Spleen (tissue), 11 donors: ENCODE measurements at regions not wholly inside any gene's neighbourhood (a gene's known extent, or its start where the extent isn't known, plus 50 kb on each side); places are given as distances from the start of the nearest gene placed in this dataset.

ENCODE experiments used
- DNase-seq: peaks from one replicate; pipeline ENCODE4 v3.0.0-alpha.2; 2020
- H3K27ac ChIP-seq, 8 donors: fragments of 200-600 bp; sonication (generic) in 7 of 8; 1 replicate in 4 of 8; 2 replicates in 4 of 8; pipeline versions ENCODE4 v1.5.0 to v1.8.0; 2016 to 2021; ENCODE audit warnings: inconsistent platforms in 4 of 8, mild to moderate bottlenecking in 4 of 8, moderate library complexity in 1 of 8
- H3K27me3 ChIP-seq, 7 donors: fragments of 200-600 bp; sonication (generic) in 6 of 7; replicated peaks in 1 of 7; 1 replicate in 4 of 7; 2 replicates in 3 of 7; pipeline versions ENCODE4 v1.5.0 to v1.8.0; 2016 to 2021; ENCODE audit warnings: inconsistent platforms in 3 of 7, mild to moderate bottlenecking in 1 of 7
- H3K36me3 ChIP-seq, 6 donors: fragments of 200-600 bp; sonication (generic) in 5 of 6; 1 replicate in 4 of 6; 2 replicates in 2 of 6; pipeline versions ENCODE4 v1.5.0 to v1.8.0; 2016 to 2021; ENCODE audit warnings: inconsistent platforms in 2 of 6
- H3K4me1 ChIP-seq, 6 donors: fragments of 200-600 bp; sonication (generic) in 5 of 6; 1 replicate in 3 of 6; 2 replicates in 3 of 6; pipeline versions ENCODE4 v1.5.0 to v1.8.0; 2016 to 2021; ENCODE audit warnings: inconsistent platforms in 3 of 6
- H3K4me3 ChIP-seq, 8 donors: fragments of 200-600 bp; sonication (generic) in 7 of 8; 1 replicate in 4 of 8; 2 replicates in 4 of 8; pipeline versions ENCODE4 v1.5.0 to v1.8.0; 2016 to 2021; ENCODE audit warnings: inconsistent platforms in 4 of 8, mild to moderate bottlenecking in 4 of 8, moderate library complexity in 2 of 8
- H3K9me3 ChIP-seq, 8 donors: fragments of 200-600 bp; sonication (generic) in 7 of 8; 1 replicate in 4 of 8; 2 replicates in 4 of 8; pipeline versions ENCODE4 v1.5.0 to v1.8.0; 2016 to 2021; ENCODE audit warnings: inconsistent platforms in 4 of 8
- POLR2A ChIP-seq, 3 donors: fragments of 450-650 bp; IDR thresholded peaks; one replicate each; pipeline ENCODE4 v1.5.1; 2017; ENCODE audit warnings: antibody characterized with exemption in 3 of 3, mild to moderate bottlenecking in 1 of 3
- POLR2AphosphoS5 ChIP-seq, 3 donors: sonication (generic); formaldehyde crosslinking; IDR thresholded peaks; one replicate each; pipeline ENCODE4 v1.5.1; 2017; ENCODE audit warnings: antibody characterized with exemption in 3 of 3
- WGBS, 5 donors: extraction: QIAGEN DNeasy Blood & Tissue Kit in 3 of 5; methylation state at CpG; one replicate each; pipeline versions ENCODE4 v1.1.5 to v1.1.7; 2013 to 2018; 5-methylcytosine and 5-hydroxymethylcytosine counted together
- intact Hi-C: fragments of 100-400 bp; cut with DNase I; formaldehyde crosslinking; loops from one replicate; pipeline ENCODE4 v1.15.0; 2023; ENCODE audit warnings: low total_unique reads
- TF ChIP-seq, protein P1 (sequence below), 11 experiments: fragments of 200-600 bp in 7 of 11; fragments of 450-650 bp in 4 of 11; sonication (generic) in 4 of 11; IDR thresholded peaks in 8 of 11; conservative IDR thresholded peaks in 3 of 11; 1 replicate in 7 of 11; 2 replicates in 4 of 11; pipeline versions ENCODE4 v1.4.0 to v1.8.0; 2016 to 2021; ENCODE audit warnings: antibody characterized with exemption in 11 of 11, inconsistent platforms in 4 of 11, mild to moderate bottlenecking in 1 of 11
- donor health status: healthy with polysubstance abuse.
- donor health status: DM: no; HTN: no; CAD: no; lungs with moderate emphysema.
- donor health status: DM: no; HTN: no; CAD: no.
- donor health status: Bipolar disorder and iron deficiency.
- donor health status: healthy.
- donor health status: DM: no; HTN: no; CAD: no.
- donor health status: DM: yes; HTN: yes; CAD: no.

DNA sequence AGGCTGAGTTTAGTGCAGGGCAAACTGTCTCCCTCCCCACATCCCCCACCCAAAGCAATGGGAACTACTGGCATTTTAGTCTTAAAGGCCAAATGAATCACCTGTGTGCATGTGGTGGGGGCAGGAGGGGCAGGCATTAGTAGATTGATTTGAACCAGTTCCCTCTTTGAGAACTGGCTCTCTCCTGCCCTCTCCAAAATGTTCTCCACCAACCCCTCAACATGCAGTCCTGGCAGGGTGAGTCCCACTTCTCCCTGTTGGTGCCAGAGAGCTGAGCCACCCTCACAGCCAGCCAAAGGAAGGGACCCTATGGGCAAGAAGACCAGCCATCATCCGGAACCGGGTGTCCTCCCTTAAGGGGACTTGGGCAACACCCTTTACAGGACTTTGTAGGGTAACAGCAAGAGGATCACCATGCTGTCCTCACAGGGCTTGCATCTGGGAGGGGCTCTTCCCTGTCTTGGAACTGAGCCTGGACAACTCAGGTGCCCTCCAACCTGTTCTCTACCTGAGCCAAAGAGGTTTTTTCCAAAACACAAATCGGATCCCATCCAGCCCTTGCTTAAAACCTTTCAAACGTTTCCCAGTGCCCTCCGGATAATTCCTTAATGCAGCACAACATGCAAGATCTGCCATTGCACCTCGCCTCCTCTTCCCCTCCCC, 80.6 kb downstream of the MRPL14 start:
- DNase-seq = peak; percentile 36
- 74 to 85% (median 82%) methylated on average over 6 of the region's 6 CpGs for WGBS, 5 donors
- intact Hi-C loops = no loop called here
- TF ChIP-seq POLR2A (IDR thresholded peaks at IDR 0.05) = no peak
- TF ChIP-seq, protein P1, sequence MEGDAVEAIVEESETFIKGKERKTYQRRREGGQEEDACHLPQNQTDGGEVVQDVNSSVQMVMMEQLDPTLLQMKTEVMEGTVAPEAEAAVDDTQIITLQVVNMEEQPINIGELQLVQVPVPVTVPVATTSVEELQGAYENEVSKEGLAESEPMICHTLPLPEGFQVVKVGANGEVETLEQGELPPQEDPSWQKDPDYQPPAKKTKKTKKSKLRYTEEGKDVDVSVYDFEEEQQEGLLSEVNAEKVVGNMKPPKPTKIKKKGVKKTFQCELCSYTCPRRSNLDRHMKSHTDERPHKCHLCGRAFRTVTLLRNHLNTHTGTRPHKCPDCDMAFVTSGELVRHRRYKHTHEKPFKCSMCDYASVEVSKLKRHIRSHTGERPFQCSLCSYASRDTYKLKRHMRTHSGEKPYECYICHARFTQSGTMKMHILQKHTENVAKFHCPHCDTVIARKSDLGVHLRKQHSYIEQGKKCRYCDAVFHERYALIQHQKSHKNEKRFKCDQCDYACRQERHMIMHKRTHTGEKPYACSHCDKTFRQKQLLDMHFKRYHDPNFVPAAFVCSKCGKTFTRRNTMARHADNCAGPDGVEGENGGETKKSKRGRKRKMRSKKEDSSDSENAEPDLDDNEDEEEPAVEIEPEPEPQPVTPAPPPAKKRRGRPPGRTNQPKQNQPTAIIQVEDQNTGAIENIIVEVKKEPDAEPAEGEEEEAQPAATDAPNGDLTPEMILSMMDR (IDR thresholded peaks at IDR 0.05 in 8 of 11, conservative IDR thresholded peaks at IDR 0.05 in 3 of 11) = no peak
- TF ChIP-seq POLR2AphosphoS5 (IDR thresholded peaks at IDR 0.05) = no peak
- Histone ChIP-seq H3K27ac (no peak overlapping the region), H3K4me3 (no peak overlapping the region), H3K9me3 (no peaks in the 10 kb centered on the region), H3K27me3 (no peaks in the 10 kb centered on the region), H3K36me3 (no peaks in the 10 kb centered on the region), H3K4me1 (peaks cover 0 to 3% (median 0%) of the 10 kb centered on the region in 6 donors)

DNA sequence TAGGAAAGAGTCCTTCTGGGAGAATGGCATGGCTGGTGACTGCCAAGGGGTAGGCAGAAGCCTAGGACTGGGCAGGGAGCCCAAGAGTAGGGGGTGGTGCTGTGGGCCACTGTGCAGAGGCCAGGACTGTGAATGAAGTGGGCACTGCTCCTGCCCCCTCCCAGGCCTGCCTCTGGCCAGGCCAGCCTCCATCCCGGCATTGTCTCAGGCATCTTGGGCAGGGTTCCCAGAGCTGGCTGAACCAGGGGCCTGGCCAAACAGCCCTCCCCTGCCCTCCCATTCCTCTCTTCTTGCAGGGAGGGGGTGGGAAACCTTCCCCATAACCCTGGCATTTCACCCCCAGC, 81.6 kb downstream of the MRPL14 start:
- TF ChIP-seq, protein P1 (IDR thresholded peaks at IDR 0.05 in 8 of 11, conservative IDR thresholded peaks at IDR 0.05 in 3 of 11) = no peak
- TF ChIP-seq POLR2A (IDR thresholded peaks at IDR 0.05) (no peak), POLR2AphosphoS5 (IDR thresholded peaks at IDR 0.05) (no peak)
- Histone ChIP-seq H3K36me3 (no peaks in the 10 kb centered on the region), H3K27me3 (no peaks in the 10 kb centered on the region), H3K4me3 (no peak overlapping the region), H3K9me3 (no peaks in the 10 kb centered on the region), H3K27ac (no peak overlapping the region), H3K4me1 (peaks cover 0 to 3% (median 0%) of the 10 kb centered on the region in 6 donors)
- WGBS, 5 donors = 45 to 100% (median 72%) methylated on average over 1 of the region's 1 CpG; no CpG with 5 or more reads in 1 of the 5 donors
- intact Hi-C loops = no loop called here
- no peak for DNase-seq

DNA sequence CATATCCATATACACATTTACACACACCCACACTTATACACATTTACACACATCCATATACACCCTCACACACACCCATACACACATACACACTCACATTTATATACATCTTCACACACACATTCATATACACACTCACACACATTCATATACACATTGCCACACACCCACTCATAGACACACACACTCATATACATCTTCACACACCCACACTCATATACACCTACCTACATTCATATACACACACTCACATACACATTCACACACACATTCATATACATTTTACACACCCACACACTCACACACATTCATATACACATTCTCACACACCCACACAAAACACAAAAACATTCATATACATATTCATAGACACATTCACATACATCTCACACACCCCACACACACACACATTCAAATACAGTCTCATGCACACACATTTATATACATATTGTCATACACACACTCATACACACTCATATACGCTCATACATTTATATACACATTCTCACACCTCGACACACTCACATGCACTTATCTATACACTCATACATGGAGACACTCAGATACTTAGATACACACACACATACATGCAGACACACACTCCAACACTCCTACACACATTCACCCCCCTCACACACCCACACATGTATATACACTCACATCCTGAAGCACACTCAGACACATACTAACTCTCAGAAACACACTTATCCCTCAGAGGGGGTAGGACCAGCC, 82.1 kb downstream of the MRPL14 start:
- H3K36me3 ChIP-seq = no peaks in the 10 kb centered on the region
- no peak overlapping the region for H3K4me3 ChIP-seq
- peaks cover 0 to 3% (median 0%) of the 10 kb centered on the region in 6 donors for H3K4me1 ChIP-seq
- H3K9me3 ChIP-seq = no peaks in the 10 kb centered on the region
- intact Hi-C loops = no loop called here
- DNase-seq = no peak
- H3K27me3 ChIP-seq = no peaks in the 10 kb centered on the region
- TF ChIP-seq POLR2A (IDR thresholded peaks at IDR 0.05) = no peak
- TF ChIP-seq, protein P1 (IDR thresholded peaks at IDR 0.05 in 8 of 11, conservative IDR thresholded peaks at IDR 0.05 in 3 of 11) = no peak
- TF ChIP-seq POLR2AphosphoS5 (IDR thresholded peaks at IDR 0.05) = no peak
- H3K27ac ChIP-seq = no peak overlapping the region
- 91 to 97% (median 95%) methylated on average over 2 of the region's 2 CpGs for WGBS, 5 donors

DNA sequence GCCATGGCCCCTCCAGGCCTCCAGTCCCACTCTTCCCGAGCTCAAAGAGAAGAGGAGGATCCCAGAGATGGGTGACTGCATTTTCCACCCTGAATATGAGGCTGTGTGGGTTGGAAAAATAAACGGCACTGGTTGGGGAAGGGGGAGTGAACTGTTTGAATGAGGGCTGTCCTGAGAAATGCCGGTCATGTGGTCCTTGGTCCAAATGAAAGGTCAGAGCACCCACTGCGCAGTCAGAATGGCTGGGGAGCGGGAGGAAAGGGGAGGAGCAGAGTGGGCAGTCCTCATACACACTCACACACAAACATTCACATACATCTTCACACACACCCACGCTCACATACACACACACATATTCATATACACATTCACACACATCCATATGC, 83.1 kb downstream of the MRPL14 start:
- TF ChIP-seq POLR2A (IDR thresholded peaks at IDR 0.05) = no peak
- TF ChIP-seq, protein P1 (IDR thresholded peaks at IDR 0.05 in 8 of 11, conservative IDR thresholded peaks at IDR 0.05 in 3 of 11) = no peak
- no peak for TF ChIP-seq POLR2AphosphoS5 (IDR thresholded peaks at IDR 0.05)
- WGBS, 5 donors = 70 to 84% (median 76%) methylated on average over 6 of the region's 6 CpGs
- Histone ChIP-seq H3K9me3 (no peaks in the 10 kb centered on the region), H3K27ac (no peak overlapping the region), H3K4me1 (peaks cover 0 to 3% (median 0%) of the 10 kb centered on the region in 6 donors), H3K4me3 (no peak overlapping the region), H3K27me3 (peaks cover 0 to 1% (median 0%) of the 10 kb centered on the region in 7 donors), H3K36me3 (no peaks in the 10 kb centered on the region)
- peak; percentile 11 for DNase-seq
- intact Hi-C loops = no loop called here
